Pancreas (tissue), 10 donors: ENCODE measurements at regions not wholly inside any gene's neighbourhood (a gene's known extent, or its start where the extent isn't known, plus 50 kb on each side); places are given as distances from the start of the nearest gene placed in this dataset.
"Not testable (repeated sequence)": the region's sequence is repeated elsewhere in the genome, so short reads cannot be mapped to it uniquely, and the experiment has no call there.

Source experiments
- ATAC-seq, 4 donors: fragments of 200-7000 bp; cut with Tn5 transposase; one replicate each; pipeline versions ENCODE4 v1.8.0 to v1.9.1; 2020; ENCODE audit warnings: mild to moderate bottlenecking in 4 of 4, moderate library complexity in 4 of 4
- DNase-seq, 6 donors: peaks; one replicate each; pipeline ENCODE4 v3.0.0-alpha.2; 2020
- FAIRE-seq: peaks from 2 replicates; lab custom pipeline; 2012; peaks lifted over from hg19 to GRCh38; lab: Jason Lieb, UNC
- H3K27ac ChIP-seq, 4 donors: fragments of 200-600 bp; sonication (generic); 1 replicate in 3 of 4; 2 replicates in 1 of 4; pipeline versions ENCODE4 v1.5.0 to v1.8.0; 2020
- H3K27me3 ChIP-seq, 4 donors: fragments of 200-600 bp; one replicate each; pipeline ENCODE4 v1.8.0; 2021
- H3K36me3 ChIP-seq, 3 donors: fragments of 200-600 bp; sonication (generic) in 1 of 3; one replicate each; pipeline versions ENCODE4 v1.5.0 to v1.8.0; 2020 to 2021
- H3K4me1 ChIP-seq, 3 donors: fragments of 200-600 bp; one replicate each; pipeline ENCODE4 v1.8.0; 2021
- H3K4me3 ChIP-seq, 4 donors: fragments of 200-600 bp; sonication (generic) in 2 of 4; one replicate each; pipeline versions ENCODE4 v1.5.0 to v1.8.0; 2020 to 2021
- H3K9me3 ChIP-seq, 4 donors: fragments of 200-600 bp; one replicate each; pipeline ENCODE4 v1.8.0; 2021
- WGBS, 2 donors: extraction: QIAGEN DNeasy Blood & Tissue Kit; methylation state at CpG; one replicate each; pipeline ENCODE4 v1.1.7; 2013; 5-methylcytosine and 5-hydroxymethylcytosine counted together
- intact Hi-C, 3 donors: fragments of 100-400 bp; cut with DNase I; formaldehyde crosslinking; loops; one replicate each; pipeline versions ENCODE4 v1.11.1 to v1.14.2; 2022
- TF ChIP-seq, protein P1 (sequence below), 4 donors: fragments of 200-600 bp; sonication (generic) in 3 of 4; IDR thresholded peaks; one replicate each; pipeline versions ENCODE4 v1.5.0 to v1.8.0; 2021; ENCODE audit warnings: antibody characterized with exemption in 4 of 4
- donor health status: healthy with polysubstance abuse.
- donor health status: DM: no; HTN: no; CAD: no; lungs with moderate emphysema.
- donor health status: DM: no; HTN: no; CAD: no.
- donor health status: control.
- donor health status: control.
- donor health status: Bipolar disorder and iron deficiency.
- donor health status: DM: yes; HTN: yes; CAD: no.
- donor health status: DM: no; HTN: no; CAD: no.
- donor health status: DM: no; HTN: no; CAD: no.
- donor health status: DM: yes; HTN: yes; CAD: no.

DNA sequence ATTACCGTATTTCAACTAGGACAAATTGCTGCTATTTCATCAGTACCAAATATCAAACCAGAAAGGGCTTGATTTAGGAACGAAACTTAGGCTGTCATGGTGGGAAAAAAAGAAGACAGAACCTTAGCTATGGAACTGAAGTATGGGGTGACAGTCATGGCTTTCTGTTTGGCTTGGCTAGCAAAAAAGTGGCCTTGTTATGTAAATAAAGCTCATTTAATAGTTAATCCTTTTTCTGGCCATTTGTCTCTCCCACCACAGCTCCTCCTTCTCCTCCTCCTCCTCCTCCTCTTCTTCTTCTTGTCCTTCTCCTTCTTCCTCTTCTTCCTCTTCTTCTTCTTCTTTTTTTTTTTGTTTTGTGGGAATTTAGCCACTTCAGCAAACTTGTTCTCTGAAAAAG, 434.7 kb upstream of the NDST4 start:
- no peak for ATAC-seq
- H3K36me3 ChIP-seq, result no peaks in the 10 kb centered on the region
- intact Hi-C loops, result no loop called here

GRCh38 chr4:115537387-115537786, 424.0 kb upstream of the NDST4 start:
- Histone ChIP-seq H3K27ac (no peak overlapping the region), H3K4me3 (no peak overlapping the region), H3K9me3 (no peaks in the 10 kb centered on the region), H3K36me3 (no peaks in the 10 kb centered on the region), H3K4me1 (no peaks in the 10 kb centered on the region), H3K27me3 (no peaks in the 10 kb centered on the region)
- 40 to 54% methylated on average over 2 of the region's 2 CpGs for WGBS, 2 donors
- intact Hi-C loops, result no loop called here
- TF ChIP-seq, protein P1, sequence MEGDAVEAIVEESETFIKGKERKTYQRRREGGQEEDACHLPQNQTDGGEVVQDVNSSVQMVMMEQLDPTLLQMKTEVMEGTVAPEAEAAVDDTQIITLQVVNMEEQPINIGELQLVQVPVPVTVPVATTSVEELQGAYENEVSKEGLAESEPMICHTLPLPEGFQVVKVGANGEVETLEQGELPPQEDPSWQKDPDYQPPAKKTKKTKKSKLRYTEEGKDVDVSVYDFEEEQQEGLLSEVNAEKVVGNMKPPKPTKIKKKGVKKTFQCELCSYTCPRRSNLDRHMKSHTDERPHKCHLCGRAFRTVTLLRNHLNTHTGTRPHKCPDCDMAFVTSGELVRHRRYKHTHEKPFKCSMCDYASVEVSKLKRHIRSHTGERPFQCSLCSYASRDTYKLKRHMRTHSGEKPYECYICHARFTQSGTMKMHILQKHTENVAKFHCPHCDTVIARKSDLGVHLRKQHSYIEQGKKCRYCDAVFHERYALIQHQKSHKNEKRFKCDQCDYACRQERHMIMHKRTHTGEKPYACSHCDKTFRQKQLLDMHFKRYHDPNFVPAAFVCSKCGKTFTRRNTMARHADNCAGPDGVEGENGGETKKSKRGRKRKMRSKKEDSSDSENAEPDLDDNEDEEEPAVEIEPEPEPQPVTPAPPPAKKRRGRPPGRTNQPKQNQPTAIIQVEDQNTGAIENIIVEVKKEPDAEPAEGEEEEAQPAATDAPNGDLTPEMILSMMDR (IDR thresholded peaks at IDR 0.05), result no peak
- DNase-seq (no peak), FAIRE-seq (no peak), ATAC-seq (no peak)

More for the DNA sequence above, 434.7 kb upstream of the NDST4 start:
- H3K4me3 ChIP-seq, result no peak overlapping the region
- H3K27ac ChIP-seq, result no peak overlapping the region
- WGBS, 2 donors, result 72 to 81% methylated on average over 2 of the region's 2 CpGs
- no peak for FAIRE-seq
- no peak for DNase-seq
- no peaks in the 10 kb centered on the region for H3K9me3 ChIP-seq
- no peaks in the 10 kb centered on the region for H3K27me3 ChIP-seq
- TF ChIP-seq, protein P1 (IDR thresholded peaks at IDR 0.05), result no peak
- H3K4me1 ChIP-seq, result no peaks in the 10 kb centered on the region

DNA sequence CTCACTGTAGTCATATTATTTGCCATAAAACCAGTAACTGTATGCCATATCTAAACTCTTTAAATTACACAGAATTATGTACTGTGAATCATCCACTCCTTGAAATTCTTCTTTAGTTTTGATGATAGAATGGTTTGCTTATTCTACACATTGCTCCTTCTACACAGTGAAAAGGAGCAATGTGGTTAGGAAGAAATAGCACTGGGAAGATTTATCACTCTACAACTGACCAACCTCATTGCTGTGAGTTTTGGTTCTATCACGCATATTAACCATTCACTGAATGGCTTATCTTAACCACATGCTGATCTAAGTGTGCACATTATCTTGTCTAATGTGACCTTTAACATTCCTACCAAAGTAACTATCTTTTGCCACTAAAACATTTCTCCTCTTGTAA, 415.7 kb upstream of the NDST4 start:
- DNase-seq (no peak), FAIRE-seq (no peak), ATAC-seq (no peak)
- Histone ChIP-seq H3K27me3 (no peaks in the 10 kb centered on the region), H3K9me3 (no peaks in the 10 kb centered on the region), H3K36me3 (no peaks in the 10 kb centered on the region), H3K4me1 (no peaks in the 10 kb centered on the region), H3K4me3 (no peak overlapping the region), H3K27ac (no peak overlapping the region)
- intact Hi-C loops, result no loop called here
- WGBS, 2 donors, result 25 to 38% methylated on average over 1 of the region's 1 CpG
- TF ChIP-seq, protein P1 (IDR thresholded peaks at IDR 0.05), result no peak

DNA sequence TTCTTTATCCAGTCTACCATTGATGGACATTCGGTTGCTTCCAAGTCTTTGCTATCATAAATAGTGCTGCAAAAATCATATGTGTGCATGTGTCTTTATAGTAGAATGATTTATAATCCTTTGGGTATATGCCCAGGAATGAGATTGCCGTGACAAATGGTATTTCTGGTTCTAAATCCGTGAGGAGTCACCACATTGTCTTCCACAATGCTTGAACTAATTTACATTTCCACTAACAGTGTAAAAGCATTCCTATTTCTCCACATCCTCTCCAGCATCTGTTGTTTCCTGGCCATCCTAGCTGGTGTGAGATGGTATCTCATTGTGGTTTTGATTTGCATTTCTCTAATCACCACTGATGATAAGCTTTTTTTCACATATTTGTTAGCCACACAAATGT, 406.1 kb upstream of the NDST4 start:
- H3K27me3 ChIP-seq, H3K4me1 ChIP-seq, ATAC-seq, H3K9me3 ChIP-seq, DNase-seq, H3K4me3 ChIP-seq, intact Hi-C loops, H3K27ac ChIP-seq, H3K36me3 ChIP-seq, FAIRE-seq: not testable (repeated sequence)
- WGBS, 2 donors, result 55 to 57% methylated on average over 3 of the region's 3 CpGs

- ATAC-seq, result no peak
- 14 to 42% methylated on average over 2 of the region's 2 CpGs for WGBS, 2 donors
- intact Hi-C loops, result no loop called here
These were observed 402.4 kb upstream of the NDST4 start for GRCh38 chr4:115515772-115516171.

More at GRCh38 chr4:115515772-115516171, 402.4 kb upstream of the NDST4 start:
- H3K27me3 ChIP-seq, result no peaks in the 10 kb centered on the region
- no peaks in the 10 kb centered on the region for H3K9me3 ChIP-seq
- FAIRE-seq, result no peak
- TF ChIP-seq, protein P1 (IDR thresholded peaks at IDR 0.05), result no peak
- no peak overlapping the region for H3K4me3 ChIP-seq
- no peak for DNase-seq
- H3K36me3 ChIP-seq, result no peaks in the 10 kb centered on the region
- no peak overlapping the region for H3K27ac ChIP-seq
- no peaks in the 10 kb centered on the region for H3K4me1 ChIP-seq
